ENCODE measurements at regions not wholly inside any gene's neighbourhood (a gene's known extent, or its start where the extent isn't known, plus 50 kb on each side); places are given as distances from the start of the nearest gene placed in this dataset.
A peak's percentile ranks its signal among the peaks of the same experiment; 100 is the strongest.

- WGBS, 2 donors: 14 to 15% methylated on average over 1 of the region's 1 CpG
- no peaks in the 10 kb centered on the region for H3K27me3 ChIP-seq
- H3K4me3 ChIP-seq: no peak overlapping the region
- TF ChIP-seq CTCF (IDR thresholded peaks at IDR 0.05): no peak
- TF ChIP-seq POLR2A (IDR thresholded peaks at IDR 0.05): no peak
- TF ChIP-seq EP300 (IDR thresholded peaks at IDR 0.05): no peak
- no peak overlapping the region for H3K27ac ChIP-seq
- H3K9me3 ChIP-seq: no peaks in the 10 kb centered on the region
- no peak for DNase-seq (ENCODE audit: low spot score in 2 of 2)
- H3K36me3 ChIP-seq: no peaks in the 10 kb centered on the region
- H3K4me1 ChIP-seq: no peaks in the 10 kb centered on the region
Observed at GRCh38 chr12:76220980-76221379, 127.2 kb downstream of the BBS10 start.

- H3K36me3 ChIP-seq: no peaks in the 10 kb centered on the region
- no peaks in the 10 kb centered on the region for H3K4me1 ChIP-seq
- H3K27ac ChIP-seq: no peak overlapping the region
- TF ChIP-seq EP300 (IDR thresholded peaks at IDR 0.05) (no peak), CTCF (IDR thresholded peaks at IDR 0.05) (no peak), POLR2A (IDR thresholded peaks at IDR 0.05) (no peak)
- no peak overlapping the region for H3K4me3 ChIP-seq
- WGBS, 2 donors: 67 to 70% methylated on average over 1 of the region's 1 CpG
- no peak for DNase-seq (ENCODE audit: low spot score in 2 of 2)
- H3K27me3 ChIP-seq: no peaks in the 10 kb centered on the region
- no peaks in the 10 kb centered on the region for H3K9me3 ChIP-seq
Observed at GRCh38 chr12:76219806-76220205, 128.4 kb downstream of the BBS10 start.

GRCh38 chr12:76216585-76217472 is 131.4 kb downstream of the BBS10 start:
- no peak overlapping the region for H3K27ac ChIP-seq
- no peaks in the 10 kb centered on the region for H3K4me1 ChIP-seq
- no peak overlapping the region for H3K4me3 ChIP-seq
- no peaks in the 10 kb centered on the region for H3K27me3 ChIP-seq
- no peaks in the 10 kb centered on the region for H3K36me3 ChIP-seq
- no peak for TF ChIP-seq EP300 (IDR thresholded peaks at IDR 0.05)
- no peak for TF ChIP-seq POLR2A (IDR thresholded peaks at IDR 0.05)
- no peak for TF ChIP-seq CTCF (IDR thresholded peaks at IDR 0.05)
- DNase-seq (ENCODE audit: low spot score in 2 of 2): no peak
- WGBS, 2 donors: 52 to 53% methylated on average over 8 of the region's 8 CpGs
- no peaks in the 10 kb centered on the region for H3K9me3 ChIP-seq

- TF ChIP-seq CTCF (IDR thresholded peaks at IDR 0.05) (no peak), POLR2A (IDR thresholded peaks at IDR 0.05) (no peak), EP300 (IDR thresholded peaks at IDR 0.05) (no peak)
- peaks cover 0 to 12% (median 0%) of the 10 kb centered on the region in 4 donors for H3K4me1 ChIP-seq
- H3K9me3 ChIP-seq: peaks cover 0 to 3% (median 0%) of the 10 kb centered on the region in 4 donors
- no peak overlapping the region for H3K27ac ChIP-seq
- H3K27me3 ChIP-seq: no peaks in the 10 kb centered on the region
- H3K4me3 ChIP-seq: no peak overlapping the region
- DNase-seq (ENCODE audit: low spot score in 2 of 2): no peak
- no peaks in the 10 kb centered on the region for H3K36me3 ChIP-seq
Observed at GRCh38 chr12:76208129-76208528, 123.6 kb upstream of the NAP1L1 start.

GRCh38 chr12:76206677-76207072 is 122.2 kb upstream of the NAP1L1 start:
- WGBS, 2 donors: 83 to 84% methylated on average over 5 of the region's 5 CpGs
- no peak for DNase-seq (ENCODE audit: low spot score in 2 of 2)
- H3K27ac ChIP-seq: peak overlapping the region in 1 of 4 donors; percentile 76
- H3K36me3 ChIP-seq: no peaks in the 10 kb centered on the region
- H3K4me1 ChIP-seq: peaks cover 0 to 12% (median 0%) of the 10 kb centered on the region in 4 donors
- H3K27me3 ChIP-seq: no peaks in the 10 kb centered on the region
- H3K9me3 ChIP-seq: peaks cover 0 to 10% (median 0%) of the 10 kb centered on the region in 4 donors
- no peak for TF ChIP-seq EP300 (IDR thresholded peaks at IDR 0.05)
- no peak for TF ChIP-seq CTCF (IDR thresholded peaks at IDR 0.05)
- no peak for TF ChIP-seq POLR2A (IDR thresholded peaks at IDR 0.05)
- no peak overlapping the region for H3K4me3 ChIP-seq
